Left forelimb (tissue), 1 donor: ENCODE measurements at regions not wholly inside any gene's neighbourhood (a gene's known extent, or its start where the extent isn't known, plus 50 kb on each side); places are given as distances from the start of the nearest gene placed in this dataset.
A peak's percentile ranks its signal among the peaks of the same experiment; 100 is the strongest.
"Not testable (repeated sequence)": the region's sequence is repeated elsewhere in the genome, so short reads cannot be mapped to it uniquely, and the experiment has no call there.

Experiments used
- DNase-seq: peaks from one replicate; pipeline ENCODE4 v3.0.0-alpha.2; 2018; ENCODE audit warnings: low spot score

DNA sequence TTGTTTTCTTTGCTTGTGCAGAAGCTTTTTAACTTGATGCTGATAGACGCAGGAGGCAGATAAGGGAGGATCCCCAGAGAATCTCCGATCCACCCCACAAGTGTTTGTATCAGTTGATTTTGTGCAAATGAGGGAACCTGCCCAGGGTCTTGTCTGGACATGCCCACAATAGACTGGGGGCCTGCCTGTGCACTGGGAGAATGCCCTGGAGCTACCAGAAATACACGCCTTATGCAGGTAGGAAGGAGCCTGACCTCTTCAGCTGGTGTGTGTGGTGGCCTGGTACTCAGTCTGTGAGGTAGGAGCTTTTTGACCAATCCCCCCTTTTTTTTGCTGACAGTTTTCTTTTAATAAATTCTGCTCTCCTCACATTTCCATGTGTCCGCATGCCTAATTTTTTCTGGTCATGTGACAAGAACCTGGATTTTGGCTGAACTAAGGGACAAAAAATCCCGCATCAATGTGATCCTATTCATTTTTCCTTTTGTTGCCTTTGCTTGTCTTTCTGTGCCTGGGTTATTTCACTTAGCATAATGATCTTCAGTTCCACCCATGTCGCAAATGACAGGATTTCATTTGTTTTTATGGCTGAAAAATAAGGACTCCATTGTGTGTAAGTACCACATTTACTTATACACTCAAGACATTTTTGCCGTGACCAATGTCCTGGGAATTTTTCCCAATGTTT is 430.6 kb upstream of the NRG3 start:
- no peak for DNase-seq

DNA sequence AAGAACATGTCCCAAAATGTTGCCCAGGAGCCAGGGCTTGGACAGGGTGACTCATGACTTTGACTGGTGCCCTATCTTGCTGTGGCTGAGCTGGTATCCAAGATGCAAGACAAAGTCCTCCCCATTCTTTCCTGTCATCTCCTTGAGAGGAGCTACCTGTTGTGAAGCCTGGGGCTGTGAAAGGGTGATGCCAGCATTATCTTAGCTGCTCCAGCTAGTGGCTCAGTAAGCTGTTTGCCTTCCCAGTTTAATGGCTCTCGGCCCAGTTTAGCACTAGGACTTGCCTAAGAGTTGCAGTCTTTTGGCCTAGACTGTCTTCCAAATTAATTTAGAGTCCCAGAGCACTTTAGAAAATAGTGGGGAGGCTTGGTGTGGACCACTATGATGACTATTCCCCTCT is 424.3 kb upstream of the NRG3 start:
- no peak for DNase-seq

DNA sequence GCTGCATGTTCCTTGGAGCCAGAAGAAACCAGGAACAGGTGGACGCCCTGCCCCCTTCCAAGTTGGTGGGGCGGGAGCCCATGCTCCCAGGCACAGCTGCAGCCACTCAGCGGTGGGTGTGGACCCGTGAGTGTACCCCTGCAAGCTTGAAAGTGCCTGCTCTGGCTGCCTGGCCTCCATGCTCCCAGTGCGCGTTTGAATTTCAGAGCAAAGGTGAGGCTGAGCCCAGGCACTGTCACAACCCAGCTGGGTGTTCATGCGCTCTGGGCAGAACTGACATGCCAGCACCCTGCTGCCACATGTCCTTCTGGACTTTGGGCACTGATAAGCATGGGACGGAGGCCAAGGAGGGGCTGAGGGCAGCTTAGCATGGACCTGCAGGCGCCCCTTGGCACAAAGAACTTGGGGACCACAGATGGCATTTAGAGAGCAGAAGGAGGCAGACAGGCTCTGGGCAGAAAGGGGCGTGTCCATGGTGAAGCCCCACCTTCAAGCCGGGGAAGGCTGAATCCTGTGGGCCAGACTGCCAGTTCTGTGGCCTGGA is 402.0 kb upstream of the NRG3 start:
- DNase-seq, result peak; percentile 63

DNA sequence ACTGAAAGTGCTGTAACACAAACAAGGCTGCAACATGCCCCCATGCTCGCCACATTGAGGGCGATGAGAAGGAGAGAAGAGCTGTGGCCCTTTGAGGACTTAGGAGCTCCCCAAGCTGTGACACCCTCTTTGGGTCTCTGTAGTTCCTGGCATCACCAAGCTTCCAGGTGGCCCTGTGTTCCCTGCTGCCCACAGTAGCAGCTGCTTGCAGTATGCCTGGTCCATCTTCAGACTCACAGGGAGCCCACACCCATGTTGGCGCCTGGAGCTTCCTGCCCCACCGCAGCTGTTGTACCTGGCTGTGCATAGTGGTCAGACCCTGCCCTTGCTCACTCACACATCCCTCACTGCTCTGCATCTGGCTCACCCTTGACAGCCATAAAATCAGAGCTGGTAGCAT is 401.2 kb upstream of the NRG3 start:
- no peak for DNase-seq

DNA sequence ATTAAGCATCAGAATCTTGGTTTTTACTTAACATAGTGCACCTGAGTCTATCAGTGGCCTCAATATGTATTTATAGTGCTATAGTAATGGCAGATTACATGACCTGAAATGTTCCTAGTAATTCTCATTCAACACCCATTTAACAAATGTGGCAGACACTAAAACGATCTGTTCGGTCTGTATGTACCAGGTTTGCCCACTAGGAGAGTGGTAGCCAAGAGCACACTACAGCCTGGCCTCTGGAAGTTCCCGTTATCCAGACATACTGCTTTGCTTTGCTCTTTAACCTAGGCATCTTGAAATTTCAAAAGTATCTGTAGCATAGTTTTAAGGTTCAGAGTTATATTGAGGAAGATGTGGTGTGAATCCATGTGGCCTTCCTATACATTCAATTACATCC is 395.7 kb upstream of the NRG3 start:
- DNase-seq, result no peak

DNA sequence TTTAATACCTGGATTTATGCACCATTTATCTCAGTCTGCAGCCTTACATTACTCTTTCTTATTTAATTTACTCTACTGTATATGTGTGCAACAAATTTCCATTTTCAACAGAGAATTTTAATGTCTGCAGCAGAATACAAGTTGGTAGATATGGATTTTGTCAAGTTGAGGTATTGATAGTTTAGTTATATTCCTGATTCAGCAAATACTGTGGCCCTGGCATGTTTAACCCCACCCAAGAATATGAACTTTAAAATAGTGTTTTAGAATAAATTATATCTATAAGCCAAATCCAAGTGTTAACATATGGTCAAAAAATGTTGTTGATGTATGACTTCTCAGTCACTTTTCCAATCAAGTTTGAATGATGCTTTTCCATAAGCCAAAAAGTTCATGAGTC is 378.4 kb upstream of the NRG3 start:
- DNase-seq, result no peak

DNA sequence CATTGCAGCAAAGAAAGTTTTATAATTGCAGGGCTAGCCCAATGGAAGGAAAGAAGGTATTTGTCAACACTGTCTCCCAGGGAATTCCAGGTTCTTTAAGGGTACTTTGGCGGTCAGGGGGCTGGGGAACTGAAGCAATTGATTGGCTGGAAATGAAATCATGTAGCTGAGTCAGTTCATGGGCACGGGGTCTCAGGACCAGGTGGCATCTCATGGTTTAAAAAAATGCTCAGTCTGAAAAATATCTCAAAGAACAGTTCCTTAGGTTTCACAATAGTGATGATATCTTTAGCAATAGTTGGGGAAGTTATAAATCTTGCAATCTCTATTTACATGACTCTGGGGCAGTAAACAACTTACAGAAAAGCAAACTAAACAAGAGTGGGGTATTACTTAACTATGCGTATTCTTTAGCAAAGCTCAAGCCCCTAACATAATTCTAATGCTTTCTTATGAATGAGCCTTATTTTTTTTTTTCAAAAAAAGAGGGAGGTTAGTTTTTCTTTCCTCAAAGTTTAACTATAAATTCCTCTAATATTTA is 376.9 kb upstream of the NRG3 start:
- DNase-seq, result no peak

DNA sequence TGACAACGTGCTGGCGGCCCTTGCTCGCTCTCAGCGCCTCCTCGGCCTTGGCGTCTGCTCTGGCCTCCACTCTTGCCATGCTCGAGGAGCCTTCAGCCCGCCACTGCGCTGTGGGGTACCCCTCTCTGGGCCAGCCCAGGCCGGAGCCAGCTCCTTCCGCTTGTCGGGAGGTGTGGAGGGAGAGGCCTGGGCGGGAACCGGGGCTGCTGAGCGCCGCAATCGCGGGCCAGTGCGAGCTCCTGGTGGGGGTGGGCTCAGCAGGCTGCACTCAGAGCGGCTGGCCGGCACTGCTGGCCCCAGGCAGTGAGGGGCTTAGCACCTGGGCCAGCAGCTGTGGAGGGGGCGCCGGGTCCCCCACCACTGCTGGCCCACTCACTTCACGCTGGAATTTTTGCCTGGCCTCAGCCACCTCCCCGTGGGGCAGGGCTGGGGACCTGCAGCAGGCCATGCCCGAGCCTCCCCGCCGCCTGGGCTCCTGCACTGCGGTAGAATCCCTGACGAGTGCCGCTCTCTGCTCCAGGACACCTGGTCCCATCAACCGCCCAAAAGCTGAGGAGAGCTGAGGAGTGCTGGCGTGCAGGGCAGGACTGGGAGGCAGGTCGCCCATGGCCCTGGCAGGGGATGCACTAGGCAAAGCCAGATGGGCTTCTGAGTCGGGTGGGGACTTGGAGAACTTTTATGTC is 372.2 kb upstream of the NRG3 start:
- no peak for DNase-seq

DNA sequence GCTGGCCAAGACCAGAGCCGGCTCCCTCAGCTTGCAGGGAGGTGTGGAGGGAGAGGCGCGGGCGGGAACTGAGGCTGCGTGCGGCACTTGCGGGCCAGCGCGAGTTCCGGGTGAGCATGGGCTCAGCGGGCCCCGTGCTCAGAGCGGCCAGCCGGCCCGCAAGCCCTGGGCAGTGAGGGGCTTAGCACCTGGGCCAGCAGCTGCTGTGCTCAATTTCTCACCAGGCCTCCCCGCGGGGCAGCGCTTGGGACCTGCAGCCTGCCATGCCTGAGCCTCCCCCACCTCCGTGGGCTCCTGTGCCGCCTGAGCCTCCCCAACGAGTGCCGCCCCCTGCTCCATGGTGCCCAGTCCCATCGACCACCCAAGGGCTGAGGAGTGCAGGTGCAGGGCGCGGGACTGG is 369.2 kb upstream of the NRG3 start:
- DNase-seq, result not testable (repeated sequence)

DNA sequence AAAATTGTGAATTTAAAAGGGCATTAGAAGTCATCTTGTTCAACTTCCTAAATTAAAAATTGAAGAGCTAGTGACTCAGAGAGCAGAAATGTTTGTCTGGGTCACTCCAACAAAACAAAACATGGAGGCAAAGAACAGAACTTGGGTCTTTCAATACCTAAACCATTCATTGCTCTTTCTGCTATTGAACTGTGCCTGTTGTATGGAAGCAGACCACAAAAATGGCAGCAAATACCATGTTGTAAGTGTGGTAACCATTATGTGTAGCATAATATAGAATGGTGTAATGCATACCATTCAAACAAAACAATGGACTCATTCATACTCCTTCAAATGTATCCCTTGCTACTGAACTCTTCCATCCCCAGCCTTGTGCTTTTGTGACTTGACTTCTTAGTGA is 360.2 kb upstream of the NRG3 start:
- no peak for DNase-seq

DNA sequence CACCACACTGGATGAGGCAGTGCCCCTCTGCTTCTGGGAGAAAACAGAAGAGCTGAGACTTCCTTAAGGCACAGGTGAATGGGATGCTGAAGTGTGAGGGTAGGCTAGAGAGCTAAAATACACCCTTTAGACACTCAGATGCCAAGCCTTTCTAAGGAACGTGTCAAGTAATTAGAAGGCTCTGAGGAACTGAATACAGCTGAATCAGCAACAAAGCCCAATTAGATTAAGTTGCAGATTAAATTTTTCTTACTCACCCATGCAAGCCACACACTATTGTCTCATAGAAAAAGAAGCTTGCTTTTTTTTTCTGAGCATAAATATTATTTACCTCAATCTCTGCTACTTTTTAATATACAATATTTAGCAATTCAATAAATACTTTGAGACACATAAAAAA is 354.3 kb upstream of the NRG3 start:
- DNase-seq, result no peak

DNA sequence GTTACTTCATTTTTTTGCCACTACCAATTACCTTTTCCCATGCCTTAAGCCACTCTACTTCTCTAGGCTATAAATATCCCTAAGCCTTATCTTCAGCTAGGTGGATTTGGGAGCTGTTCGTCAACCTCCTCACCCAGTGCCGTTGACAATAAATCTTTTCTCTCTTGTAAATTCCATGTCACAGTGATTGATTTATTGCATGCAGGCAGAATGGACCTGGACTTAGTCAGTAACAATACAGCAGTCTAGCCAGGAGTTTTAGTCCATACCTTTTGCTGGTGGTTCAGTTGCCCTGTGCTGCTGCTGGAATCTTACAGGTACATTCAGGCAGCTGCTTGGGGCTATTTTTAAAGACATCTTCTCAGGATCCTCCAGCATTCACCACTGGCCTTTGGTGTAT is 350.5 kb upstream of the NRG3 start:
- no peak for DNase-seq

DNA sequence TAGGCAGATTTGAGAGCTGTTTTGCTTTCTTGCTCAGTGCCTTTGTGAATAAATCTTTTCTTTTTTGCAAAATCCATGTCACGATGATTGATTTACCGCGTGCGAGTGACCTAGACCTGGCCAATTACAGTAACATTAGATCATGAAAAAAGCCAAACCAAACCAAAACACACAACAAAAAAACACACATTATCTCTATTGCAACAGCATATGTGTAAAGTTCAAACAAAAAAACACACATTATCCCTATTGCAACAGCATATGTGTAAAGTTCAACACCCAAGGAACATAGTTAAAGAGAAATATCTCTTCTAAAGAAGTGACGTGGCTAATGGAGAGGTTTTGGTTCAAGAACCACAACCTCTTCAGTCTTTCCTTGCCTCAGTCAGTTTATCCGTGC is 342.6 kb upstream of the NRG3 start:
- DNase-seq, result no peak

DNA sequence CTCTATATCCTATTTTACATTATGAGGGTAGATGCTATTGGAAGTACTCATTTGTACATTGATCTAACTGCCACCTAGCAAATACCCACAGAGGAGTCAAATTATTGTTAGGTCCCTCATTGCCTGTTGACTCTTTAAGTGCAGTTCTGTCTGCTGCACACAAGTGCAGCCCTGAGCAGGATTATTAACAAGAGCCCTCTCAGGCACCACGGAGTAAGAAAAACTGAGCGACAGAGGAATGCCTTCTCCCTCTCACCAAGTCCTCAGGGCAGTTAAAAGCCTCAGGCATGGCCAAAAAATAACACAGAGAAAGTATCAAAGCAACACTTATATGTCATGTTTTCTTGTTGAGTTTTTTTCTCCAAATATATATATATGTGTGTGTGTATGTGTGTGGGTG is 340.0 kb upstream of the NRG3 start:
- no peak for DNase-seq

DNA sequence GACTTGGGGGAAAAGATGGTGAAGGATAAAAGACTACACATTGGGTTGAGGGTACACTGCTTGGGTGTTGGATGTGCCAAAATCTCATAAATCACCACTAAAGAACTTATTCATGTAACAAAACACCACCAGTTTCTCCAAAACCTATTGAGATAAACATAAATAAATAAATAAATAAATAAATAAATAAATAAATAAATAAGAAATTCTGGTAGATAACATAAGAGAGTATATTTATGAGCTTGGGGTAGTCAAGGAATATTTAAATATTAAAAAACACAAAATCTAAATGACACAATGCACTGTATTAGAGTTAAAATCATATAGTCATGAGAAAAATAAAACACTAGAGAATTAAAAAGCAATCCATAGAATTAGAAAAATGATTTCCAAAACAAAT is 333.5 kb upstream of the NRG3 start:
- no peak for DNase-seq

DNA sequence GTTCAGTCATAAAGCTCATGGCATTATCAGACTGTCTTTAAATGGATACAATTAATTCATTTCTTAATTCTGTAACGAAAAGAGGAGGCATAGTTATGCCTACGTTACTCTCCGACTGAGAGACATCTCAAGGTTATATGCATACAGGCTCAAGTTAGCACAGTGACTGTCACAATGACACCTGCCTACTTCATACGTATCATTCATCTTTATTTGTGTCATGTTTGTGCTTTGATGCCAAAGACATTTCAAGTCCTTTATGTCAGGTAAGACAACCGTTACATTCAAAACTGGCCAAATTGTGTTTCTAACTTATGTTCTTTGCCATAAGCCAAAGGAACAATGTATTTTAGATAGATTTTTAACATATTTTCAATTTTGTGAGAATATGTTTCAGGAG is 328.8 kb upstream of the NRG3 start:
- no peak for DNase-seq

DNA sequence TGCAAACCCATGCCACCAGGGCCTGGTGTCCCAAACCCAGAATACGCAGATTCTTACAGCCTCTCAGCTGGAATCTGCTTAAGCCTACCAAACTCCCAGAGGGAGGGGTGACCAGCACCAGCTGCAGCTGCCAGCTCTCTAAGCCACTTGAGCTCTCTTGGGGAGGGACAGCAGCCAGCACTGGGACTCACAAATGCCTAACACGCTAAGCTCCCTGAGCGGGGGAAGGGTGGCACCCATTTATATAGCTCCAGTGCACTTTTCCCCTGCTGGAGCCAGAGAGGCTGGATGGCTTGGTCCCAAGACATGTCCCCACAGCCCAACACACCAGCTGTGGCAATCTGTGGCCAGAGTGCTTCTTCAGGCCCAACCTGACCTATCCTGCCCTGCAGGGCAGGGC is 326.8 kb upstream of the NRG3 start:
- DNase-seq, result no peak

DNA sequence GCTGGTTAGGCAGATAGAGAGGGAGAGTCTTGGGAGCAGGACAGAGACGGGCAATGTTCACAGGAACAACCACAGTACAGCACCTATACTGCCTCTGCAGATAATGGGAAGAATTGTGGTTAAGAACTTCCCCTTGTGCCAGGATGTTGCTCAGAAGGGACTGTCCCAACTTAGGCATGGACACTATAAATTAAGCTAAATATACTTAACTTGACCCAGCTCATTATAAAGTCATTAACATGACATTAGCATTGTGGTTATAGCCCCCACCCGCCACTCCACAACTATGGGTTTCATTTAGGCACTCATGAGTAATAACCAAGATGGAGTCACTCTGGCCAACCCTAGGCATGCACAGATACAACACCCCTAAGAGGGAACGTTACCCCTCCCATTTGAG is 310.9 kb upstream of the NRG3 start:
- DNase-seq, result no peak

DNA sequence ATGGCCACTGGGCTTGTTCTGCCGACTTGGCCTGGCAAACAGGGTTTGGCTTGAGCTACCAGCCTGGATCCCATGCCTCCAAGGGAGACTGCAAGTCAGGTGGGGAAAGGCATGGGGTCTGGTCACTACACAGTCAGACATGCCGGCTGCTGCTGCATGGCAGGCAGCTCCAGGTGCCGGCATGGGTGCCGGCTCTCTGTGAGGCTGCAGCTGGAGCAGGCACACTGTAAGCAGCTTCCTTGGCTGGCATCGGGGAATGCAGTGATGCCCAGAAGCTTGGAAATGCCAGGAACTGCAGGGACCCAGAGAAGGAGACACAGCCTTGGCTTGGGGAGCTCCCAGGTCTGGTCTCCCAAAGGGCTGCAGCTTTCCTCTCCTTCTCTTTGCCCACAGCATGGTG is 305.5 kb upstream of the NRG3 start:
- no peak for DNase-seq

DNA sequence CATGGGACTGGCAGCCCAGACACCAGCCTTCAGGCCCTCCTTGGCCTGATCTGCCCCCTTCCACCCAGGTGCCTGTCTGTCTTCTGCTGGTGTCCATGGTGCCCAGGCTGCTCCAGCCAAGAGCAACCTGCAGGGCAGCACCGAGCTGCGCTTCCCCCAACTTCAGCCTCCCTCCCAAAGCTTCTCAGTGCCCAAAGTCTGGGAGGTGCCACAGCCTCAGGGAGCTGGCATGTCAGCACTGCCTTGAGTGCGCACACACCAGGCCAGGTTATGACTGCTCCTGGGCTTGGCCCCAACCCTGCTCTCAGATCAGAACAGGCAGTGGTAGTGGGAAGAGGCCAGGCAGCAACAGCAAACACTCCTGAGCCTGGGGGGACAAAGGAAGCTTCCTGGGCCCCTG is 304.6 kb upstream of the NRG3 start:
- no peak for DNase-seq

DNA sequence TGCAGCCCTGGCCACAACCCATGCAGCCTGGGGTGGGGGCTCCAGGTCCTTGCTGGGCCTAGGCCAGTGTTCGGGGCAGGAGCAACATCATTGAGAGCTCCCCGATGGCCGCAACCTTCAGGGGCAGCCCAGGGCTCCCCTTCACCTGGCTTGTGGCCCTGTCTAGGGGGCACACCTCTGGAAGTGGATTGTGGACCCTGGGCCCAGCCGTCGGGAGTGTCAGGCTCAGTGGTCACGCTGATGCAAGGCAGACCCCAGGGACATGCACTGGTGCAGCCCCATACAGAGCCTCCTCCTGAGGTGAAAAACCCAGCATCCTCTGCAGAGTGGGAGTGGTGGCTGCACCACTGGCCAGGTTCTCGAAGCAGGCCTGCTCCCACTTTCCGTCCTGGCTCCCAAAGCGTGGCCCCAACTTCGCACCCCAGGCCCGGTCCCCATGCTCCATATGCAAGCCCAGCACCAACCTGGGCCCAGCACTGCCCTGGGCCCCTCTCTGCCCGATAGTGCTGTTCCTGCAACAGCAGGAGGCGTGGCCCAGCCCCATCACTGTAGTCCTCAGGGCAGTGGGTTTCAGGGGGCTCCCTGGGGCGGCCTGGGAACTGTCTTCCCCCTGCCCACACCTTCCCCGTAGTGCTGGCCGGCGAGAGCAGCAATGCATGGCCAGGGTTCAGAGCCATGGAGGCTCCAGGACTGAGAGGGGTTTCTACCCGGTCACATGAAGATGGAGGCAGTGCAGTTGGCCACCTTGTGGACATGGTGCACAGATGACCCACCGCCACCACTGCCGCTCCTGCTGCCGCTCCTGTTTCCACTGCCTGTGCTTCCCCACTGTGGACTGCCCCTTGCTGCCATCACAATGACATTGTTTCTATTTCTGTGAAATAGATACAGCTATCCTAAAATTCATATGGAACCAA is 303.9 kb upstream of the NRG3 start:
- no peak for DNase-seq

DNA sequence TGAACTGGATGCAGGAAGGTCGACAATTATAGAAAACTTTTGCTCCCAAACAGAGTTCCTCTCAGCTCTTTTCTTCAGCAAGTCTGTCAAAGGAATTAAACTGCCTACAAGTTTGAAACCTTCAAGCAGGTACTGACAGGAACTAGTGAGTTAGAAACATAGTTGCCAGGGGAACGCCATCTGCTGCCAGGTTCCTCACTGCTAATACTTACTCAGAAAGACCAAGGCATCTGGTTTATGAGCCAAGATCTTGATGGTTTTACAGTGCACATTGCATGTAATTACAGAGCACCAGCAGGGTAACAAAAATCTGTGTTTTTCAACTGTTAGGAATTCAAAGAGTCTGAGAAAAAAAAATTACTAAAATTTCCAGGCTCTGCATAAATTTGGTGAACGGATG is 300.0 kb upstream of the NRG3 start:
- DNase-seq, result no peak

DNA sequence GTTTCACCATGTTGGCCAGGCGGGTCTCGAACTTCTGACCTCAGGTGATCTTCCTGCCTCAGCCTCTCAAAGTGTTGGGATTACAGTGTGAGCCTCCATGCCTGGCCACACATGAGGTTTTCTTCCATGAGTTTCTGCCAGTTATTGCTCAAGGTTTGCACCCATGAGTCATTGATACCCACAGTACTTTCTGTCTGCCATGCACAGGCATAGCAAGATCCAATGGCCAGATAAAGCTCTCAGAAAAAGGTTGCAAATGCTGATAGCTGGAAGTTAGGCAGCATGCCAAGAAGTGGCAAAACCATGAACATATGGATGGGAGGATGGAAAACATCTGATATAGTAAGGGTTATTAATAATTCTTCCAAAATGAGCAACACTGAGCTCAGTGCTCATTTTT is 298.7 kb upstream of the NRG3 start:
- no peak for DNase-seq
